ENCODE measurements at regions not wholly inside any gene's neighbourhood (a gene's known extent, or its start where the extent isn't known, plus 50 kb on each side); places are given as distances from the start of the nearest gene placed in this dataset.

GRCh38 chr1:79695138-79695537 lies 688.6 kb upstream of the ADGRL4 start:
- Histone ChIP-seq H3K4me3 (ENCODE audit: low read depth in 1 of 2, low read length in 2 of 2) (no peak overlapping the region), H3K27me3 (ENCODE audit: control insufficient read depth in 1 of 2, insufficient read depth in 2 of 2, low read length in 2 of 2) (no peaks in the 10 kb centered on the region), H3K4me1 (ENCODE audit: insufficient read depth, low read length) (no peaks in the 10 kb centered on the region), H3K9ac (ENCODE audit: low read length) (no peak overlapping the region), H3K36me3 (ENCODE audit: insufficient read depth, low read length) (no peaks in the 10 kb centered on the region), H3K27ac (ENCODE audit: low read depth, low read length) (no peak overlapping the region), H3K9me3 (ENCODE audit: low read length) (no peaks in the 10 kb centered on the region)

GRCh38 chr1:79694241-79694640 lies 687.7 kb upstream of the ADGRL4 start:
- Histone ChIP-seq H3K4me1 (ENCODE audit: insufficient read depth, low read length) (no peaks in the 10 kb centered on the region), H3K4me3 (ENCODE audit: low read depth in 1 of 2, low read length in 2 of 2) (no peak overlapping the region), H3K36me3 (ENCODE audit: insufficient read depth, low read length) (no peaks in the 10 kb centered on the region)

GRCh38 chr1:79693441-79694114 lies 687.0 kb upstream of the ADGRL4 start:
- H3K27me3 ChIP-seq (ENCODE audit: control insufficient read depth in 1 of 2, insufficient read depth in 2 of 2, low read length in 2 of 2) = no peaks in the 10 kb centered on the region
- no peak overlapping the region for H3K27ac ChIP-seq (ENCODE audit: low read depth, low read length)

More at GRCh38 chr1:79694241-79694640, 687.7 kb upstream of the ADGRL4 start:
- H3K27me3 ChIP-seq (ENCODE audit: control insufficient read depth in 1 of 2, insufficient read depth in 2 of 2, low read length in 2 of 2) = no peaks in the 10 kb centered on the region
- no peak overlapping the region for H3K27ac ChIP-seq (ENCODE audit: low read depth, low read length)
- no peak overlapping the region for H3K9ac ChIP-seq (ENCODE audit: low read length)
- no peaks in the 10 kb centered on the region for H3K9me3 ChIP-seq (ENCODE audit: low read length)

GRCh38 chr1:79692519-79692918 lies 686.0 kb upstream of the ADGRL4 start:
- Histone ChIP-seq H3K36me3 (ENCODE audit: insufficient read depth, low read length) (no peaks in the 10 kb centered on the region), H3K27ac (ENCODE audit: low read depth, low read length) (no peak overlapping the region), H3K4me1 (ENCODE audit: insufficient read depth, low read length) (no peaks in the 10 kb centered on the region), H3K27me3 (ENCODE audit: control insufficient read depth in 1 of 2, insufficient read depth in 2 of 2, low read length in 2 of 2) (no peaks in the 10 kb centered on the region), H3K9me3 (ENCODE audit: low read length) (no peaks in the 10 kb centered on the region), H3K9ac (ENCODE audit: low read length) (no peak overlapping the region), H3K4me3 (ENCODE audit: low read depth in 1 of 2, low read length in 2 of 2) (no peak overlapping the region)

More at GRCh38 chr1:79693441-79694114, 687.0 kb upstream of the ADGRL4 start:
- H3K4me1 ChIP-seq (ENCODE audit: insufficient read depth, low read length) = no peaks in the 10 kb centered on the region
- H3K4me3 ChIP-seq (ENCODE audit: low read depth in 1 of 2, low read length in 2 of 2) = no peak overlapping the region
- no peaks in the 10 kb centered on the region for H3K36me3 ChIP-seq (ENCODE audit: insufficient read depth, low read length)
- H3K9me3 ChIP-seq (ENCODE audit: low read length) = no peaks in the 10 kb centered on the region
- no peak overlapping the region for H3K9ac ChIP-seq (ENCODE audit: low read length)

GRCh38 chr1:79688932-79689331 lies 682.4 kb upstream of the ADGRL4 start:
- Histone ChIP-seq H3K4me3 (ENCODE audit: low read depth in 1 of 2, low read length in 2 of 2) (no peak overlapping the region), H3K36me3 (ENCODE audit: insufficient read depth, low read length) (no peaks in the 10 kb centered on the region), H3K27ac (ENCODE audit: low read depth, low read length) (no peak overlapping the region), H3K4me1 (ENCODE audit: insufficient read depth, low read length) (no peaks in the 10 kb centered on the region), H3K9me3 (ENCODE audit: low read length) (no peaks in the 10 kb centered on the region), H3K9ac (ENCODE audit: low read length) (no peak overlapping the region), H3K27me3 (ENCODE audit: control insufficient read depth in 1 of 2, insufficient read depth in 2 of 2, low read length in 2 of 2) (no peaks in the 10 kb centered on the region)

- no peak overlapping the region for H3K27ac ChIP-seq (ENCODE audit: low read depth, low read length)
- H3K4me1 ChIP-seq (ENCODE audit: insufficient read depth, low read length) = no peaks in the 10 kb centered on the region
- no peaks in the 10 kb centered on the region for H3K27me3 ChIP-seq (ENCODE audit: control insufficient read depth in 1 of 2, insufficient read depth in 2 of 2, low read length in 2 of 2)
- H3K9me3 ChIP-seq (ENCODE audit: low read length) = no peaks in the 10 kb centered on the region
- no peak overlapping the region for H3K4me3 ChIP-seq (ENCODE audit: low read depth in 1 of 2, low read length in 2 of 2)
- no peaks in the 10 kb centered on the region for H3K36me3 ChIP-seq (ENCODE audit: insufficient read depth, low read length)
- no peak overlapping the region for H3K9ac ChIP-seq (ENCODE audit: low read length)
Observed at GRCh38 chr1:79683420-79683819, 676.9 kb upstream of the ADGRL4 start.

GRCh38 chr1:79682478-79682877 lies 675.9 kb upstream of the ADGRL4 start:
- no peaks in the 10 kb centered on the region for H3K4me1 ChIP-seq (ENCODE audit: insufficient read depth, low read length)
- no peaks in the 10 kb centered on the region for H3K9me3 ChIP-seq (ENCODE audit: low read length)
- H3K27ac ChIP-seq (ENCODE audit: low read depth, low read length) = no peak overlapping the region
- H3K36me3 ChIP-seq (ENCODE audit: insufficient read depth, low read length) = no peaks in the 10 kb centered on the region
- no peak overlapping the region for H3K9ac ChIP-seq (ENCODE audit: low read length)
- H3K4me3 ChIP-seq (ENCODE audit: low read depth in 1 of 2, low read length in 2 of 2) = no peak overlapping the region
- H3K27me3 ChIP-seq (ENCODE audit: control insufficient read depth in 1 of 2, insufficient read depth in 2 of 2, low read length in 2 of 2) = no peaks in the 10 kb centered on the region

GRCh38 chr1:79681382-79681781 lies 674.9 kb upstream of the ADGRL4 start:
- Histone ChIP-seq H3K27ac (ENCODE audit: low read depth, low read length) (no peak overlapping the region), H3K4me1 (ENCODE audit: insufficient read depth, low read length) (no peaks in the 10 kb centered on the region), H3K36me3 (ENCODE audit: insufficient read depth, low read length) (no peaks in the 10 kb centered on the region), H3K9ac (ENCODE audit: low read length) (no peak overlapping the region), H3K27me3 (ENCODE audit: control insufficient read depth in 1 of 2, insufficient read depth in 2 of 2, low read length in 2 of 2) (no peaks in the 10 kb centered on the region), H3K4me3 (ENCODE audit: low read depth in 1 of 2, low read length in 2 of 2) (no peak overlapping the region), H3K9me3 (ENCODE audit: low read length) (no peaks in the 10 kb centered on the region)

GRCh38 chr1:79679916-79680315 lies 673.4 kb upstream of the ADGRL4 start:
- H3K9me3 ChIP-seq (ENCODE audit: low read length) = no peaks in the 10 kb centered on the region
- no peak overlapping the region for H3K4me3 ChIP-seq (ENCODE audit: low read depth in 1 of 2, low read length in 2 of 2)
- H3K9ac ChIP-seq (ENCODE audit: low read length) = no peak overlapping the region
- no peak overlapping the region for H3K27ac ChIP-seq (ENCODE audit: low read depth, low read length)
- H3K4me1 ChIP-seq (ENCODE audit: insufficient read depth, low read length) = no peaks in the 10 kb centered on the region
- H3K27me3 ChIP-seq (ENCODE audit: control insufficient read depth in 1 of 2, insufficient read depth in 2 of 2, low read length in 2 of 2) = no peaks in the 10 kb centered on the region
- no peaks in the 10 kb centered on the region for H3K36me3 ChIP-seq (ENCODE audit: insufficient read depth, low read length)

GRCh38 chr1:79667848-79668696 lies 661.5 kb upstream of the ADGRL4 start:
- Histone ChIP-seq H3K4me3 (ENCODE audit: low read depth in 1 of 2, low read length in 2 of 2) (no peak overlapping the region), H3K4me1 (ENCODE audit: insufficient read depth, low read length) (no peaks in the 10 kb centered on the region), H3K9me3 (ENCODE audit: low read length) (no peaks in the 10 kb centered on the region), H3K27me3 (ENCODE audit: control insufficient read depth in 1 of 2, insufficient read depth in 2 of 2, low read length in 2 of 2) (no peaks in the 10 kb centered on the region), H3K9ac (ENCODE audit: low read length) (no peak overlapping the region), H3K27ac (ENCODE audit: low read depth, low read length) (no peak overlapping the region), H3K36me3 (ENCODE audit: insufficient read depth, low read length) (no peaks in the 10 kb centered on the region)

GRCh38 chr1:79667166-79667565 lies 660.6 kb upstream of the ADGRL4 start:
- no peak overlapping the region for H3K9ac ChIP-seq (ENCODE audit: low read length)
- H3K9me3 ChIP-seq (ENCODE audit: low read length) = no peaks in the 10 kb centered on the region
- H3K4me3 ChIP-seq (ENCODE audit: low read depth in 1 of 2, low read length in 2 of 2) = no peak overlapping the region
- H3K4me1 ChIP-seq (ENCODE audit: insufficient read depth, low read length) = no peaks in the 10 kb centered on the region
- no peaks in the 10 kb centered on the region for H3K27me3 ChIP-seq (ENCODE audit: control insufficient read depth in 1 of 2, insufficient read depth in 2 of 2, low read length in 2 of 2)
- no peak overlapping the region for H3K27ac ChIP-seq (ENCODE audit: low read depth, low read length)
- no peaks in the 10 kb centered on the region for H3K36me3 ChIP-seq (ENCODE audit: insufficient read depth, low read length)
